ENCODE measurements at regions not wholly inside any gene's neighbourhood (a gene's known extent, or its start where the extent isn't known, plus 50 kb on each side); places are given as distances from the start of the nearest gene placed in this dataset.

DNA sequence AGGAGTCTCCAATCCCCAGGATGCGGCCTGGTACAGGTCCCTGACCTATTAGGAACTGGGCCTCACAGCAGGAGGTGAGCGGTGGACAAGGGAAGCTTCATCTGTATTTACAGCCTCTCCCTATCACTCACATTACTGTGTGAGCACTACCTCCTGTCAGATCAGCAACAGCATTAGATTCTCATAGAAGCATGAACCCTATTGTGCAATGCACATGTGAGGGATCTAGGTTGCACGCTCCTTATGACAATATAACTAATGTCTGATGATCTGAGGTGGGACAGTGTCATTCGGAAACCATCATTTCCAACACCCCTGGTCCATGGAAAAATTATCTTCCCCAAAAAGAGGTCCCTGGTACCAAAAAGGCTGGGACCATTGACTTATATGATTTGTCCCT lies 1000.5 kb downstream of the FLRT2 start:
- POLR2A ChIA-PET (ENCODE audit: unreplicated experiment): no interaction called here

DNA sequence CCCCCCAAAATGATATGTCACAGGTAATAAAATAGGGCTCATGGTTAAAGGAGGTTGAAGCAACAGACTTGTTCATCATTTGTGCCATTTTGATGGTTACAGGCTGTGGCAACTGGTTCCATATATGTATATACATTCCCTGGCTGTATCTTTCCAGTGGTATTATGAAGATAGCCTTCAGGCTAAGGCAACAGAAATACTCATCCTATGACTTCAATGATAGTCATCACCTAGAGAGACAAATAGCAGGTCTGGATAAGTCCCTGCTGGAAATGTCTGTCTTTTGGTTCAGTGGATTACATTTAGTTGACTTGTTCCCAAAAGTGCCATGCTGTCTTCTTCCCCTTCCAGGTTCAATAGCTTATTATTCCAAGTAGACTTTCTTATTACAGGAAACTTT lies 997.4 kb downstream of the FLRT2 start:
- Histone ChIP-seq H4K20me1 (ENCODE audit: insufficient read depth) (no peaks in the 10 kb centered on the region), H3K27ac (no peak overlapping the region), H2AFZ (no peak overlapping the region), H3K27me3 (ENCODE audit: insufficient read depth, low read depth) (no peaks in the 10 kb centered on the region), H3F3A (ENCODE audit: insufficient read depth, low read depth) (no peaks in the 10 kb centered on the region), H3K4me2 (no peak overlapping the region), H3K9me3 (ENCODE audit: insufficient read depth, low read depth) (no peaks in the 10 kb centered on the region), H3K4me3 (no peak overlapping the region), H3K36me3 (ENCODE audit: low read depth) (no peaks in the 10 kb centered on the region), H3K9me2 (ENCODE audit: insufficient read depth) (no peaks in the 10 kb centered on the region), H3K4me1 (replicated peaks; ENCODE audit: insufficient read depth) (no peaks in the 10 kb centered on the region), H3K79me2 (ENCODE audit: low read depth) (no peaks in the 10 kb centered on the region)
- intact Hi-C loops (cut with micrococcal nuclease; ENCODE audit: unreplicated experiment): no loop called here
- ChIA-PET POLR2A (ENCODE audit: unreplicated experiment) (no interaction called here), CTCF (no interaction called here)
- no peak for DNase-seq
- no TSS peak for BruUV-seq (replicated peaks)
- TF ChIP-seq, protein P1, sequence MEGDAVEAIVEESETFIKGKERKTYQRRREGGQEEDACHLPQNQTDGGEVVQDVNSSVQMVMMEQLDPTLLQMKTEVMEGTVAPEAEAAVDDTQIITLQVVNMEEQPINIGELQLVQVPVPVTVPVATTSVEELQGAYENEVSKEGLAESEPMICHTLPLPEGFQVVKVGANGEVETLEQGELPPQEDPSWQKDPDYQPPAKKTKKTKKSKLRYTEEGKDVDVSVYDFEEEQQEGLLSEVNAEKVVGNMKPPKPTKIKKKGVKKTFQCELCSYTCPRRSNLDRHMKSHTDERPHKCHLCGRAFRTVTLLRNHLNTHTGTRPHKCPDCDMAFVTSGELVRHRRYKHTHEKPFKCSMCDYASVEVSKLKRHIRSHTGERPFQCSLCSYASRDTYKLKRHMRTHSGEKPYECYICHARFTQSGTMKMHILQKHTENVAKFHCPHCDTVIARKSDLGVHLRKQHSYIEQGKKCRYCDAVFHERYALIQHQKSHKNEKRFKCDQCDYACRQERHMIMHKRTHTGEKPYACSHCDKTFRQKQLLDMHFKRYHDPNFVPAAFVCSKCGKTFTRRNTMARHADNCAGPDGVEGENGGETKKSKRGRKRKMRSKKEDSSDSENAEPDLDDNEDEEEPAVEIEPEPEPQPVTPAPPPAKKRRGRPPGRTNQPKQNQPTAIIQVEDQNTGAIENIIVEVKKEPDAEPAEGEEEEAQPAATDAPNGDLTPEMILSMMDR (conservative IDR thresholded peaks at IDR 0.05): no peak
- TF ChIP-seq EZH2 (IDR thresholded peaks at IDR 0.05; ENCODE audit: low read depth): no peak

More for the DNA sequence above, 1000.5 kb downstream of the FLRT2 start:
- BruUV-seq (replicated peaks): no TSS peak
- Histone ChIP-seq H3K9me3 (ENCODE audit: insufficient read depth, low read depth) (no peaks in the 10 kb centered on the region), H3K27ac (no peak overlapping the region), H3K79me2 (ENCODE audit: low read depth) (no peaks in the 10 kb centered on the region), H3K4me1 (replicated peaks; ENCODE audit: insufficient read depth) (no peaks in the 10 kb centered on the region), H2AFZ (no peak overlapping the region), H3K9me2 (ENCODE audit: insufficient read depth) (no peaks in the 10 kb centered on the region), H3F3A (ENCODE audit: insufficient read depth, low read depth) (no peaks in the 10 kb centered on the region), H4K20me1 (ENCODE audit: insufficient read depth) (no peaks in the 10 kb centered on the region), H3K4me2 (no peak overlapping the region), H3K36me3 (ENCODE audit: low read depth) (no peaks in the 10 kb centered on the region), H3K27me3 (ENCODE audit: insufficient read depth, low read depth) (no peaks in the 10 kb centered on the region), H3K4me3 (no peak overlapping the region)
- CTCF ChIA-PET: no interaction called here
- TF ChIP-seq, protein P1 (conservative IDR thresholded peaks at IDR 0.05): no peak
- TF ChIP-seq EZH2 (IDR thresholded peaks at IDR 0.05; ENCODE audit: low read depth): no peak
- intact Hi-C loops (cut with micrococcal nuclease; ENCODE audit: unreplicated experiment): no loop called here
- DNase-seq: no peak

DNA sequence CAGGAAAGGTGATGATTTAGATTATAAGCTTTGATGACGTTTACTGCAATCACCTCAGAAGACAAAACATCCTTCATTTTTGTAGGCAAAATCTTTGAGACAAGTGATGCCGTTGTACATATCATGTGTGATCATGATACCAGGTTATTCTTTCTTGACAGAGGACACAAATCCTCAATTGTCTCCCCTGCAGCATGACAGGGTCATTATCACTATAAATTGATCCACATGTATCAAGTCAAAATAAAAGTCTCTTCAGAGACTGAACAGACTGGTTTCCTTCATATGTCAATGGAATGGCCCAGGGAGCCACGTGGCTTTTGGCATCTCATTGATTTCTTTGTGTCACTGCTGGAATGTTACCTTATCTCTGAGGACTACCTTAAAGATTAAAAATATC lies 995.7 kb downstream of the FLRT2 start:
- intact Hi-C loops (cut with micrococcal nuclease; ENCODE audit: unreplicated experiment): no loop called here
- ChIA-PET POLR2A (ENCODE audit: unreplicated experiment) (no interaction called here), CTCF (no interaction called here)
- no TSS peak for BruUV-seq (replicated peaks)
- Histone ChIP-seq H3K4me1 (replicated peaks; ENCODE audit: insufficient read depth) (no peaks in the 10 kb centered on the region), H3F3A (ENCODE audit: insufficient read depth, low read depth) (no peaks in the 10 kb centered on the region), H3K4me3 (no peak overlapping the region), H3K9me2 (ENCODE audit: insufficient read depth) (no peaks in the 10 kb centered on the region), H3K79me2 (ENCODE audit: low read depth) (no peaks in the 10 kb centered on the region), H3K9me3 (ENCODE audit: insufficient read depth, low read depth) (no peaks in the 10 kb centered on the region), H3K27ac (no peak overlapping the region), H3K36me3 (ENCODE audit: low read depth) (no peaks in the 10 kb centered on the region), H3K4me2 (no peak overlapping the region), H2AFZ (no peak overlapping the region), H4K20me1 (ENCODE audit: insufficient read depth) (no peaks in the 10 kb centered on the region), H3K27me3 (ENCODE audit: insufficient read depth, low read depth) (no peaks in the 10 kb centered on the region)
- TF ChIP-seq EZH2 (IDR thresholded peaks at IDR 0.05; ENCODE audit: low read depth): no peak
- TF ChIP-seq, protein P1 (conservative IDR thresholded peaks at IDR 0.05): no peak
- no peak for DNase-seq

All from PC-9 (cell line).